NCI-H2029 (cell line): ENCODE measurements at regions not wholly inside any gene's neighbourhood (a gene's known extent, or its start where the extent isn't known, plus 50 kb on each side); places are given as distances from the start of the nearest gene placed in this dataset.

Experiments
- DNase-seq: peaks from one replicate; lab custom pipeline; 2025; lab: John Stamatoyannopoulos, UW

- DNase-seq = no peak
These were observed 58.8 kb upstream of the MAF start for GRCh38 chr16:79659344-79659743.

- no peak for DNase-seq
These were observed 57.9 kb upstream of the MAF start for GRCh38 chr16:79658301-79659033.

GRCh38 chr16:79656553-79657115 is 56.1 kb upstream of the MAF start:
- peak; percentile 32 for DNase-seq

- DNase-seq = no peak
These were observed 52.9 kb upstream of the MAF start for GRCh38 chr16:79653373-79653891.

- no peak for DNase-seq
These were observed 50.8 kb upstream of the MAF start for GRCh38 chr16:79651363-79651762.
